Left ventricle myocardium inferior (tissue), 1 donor: ENCODE measurements at regions not wholly inside any gene's neighbourhood (a gene's known extent, or its start where the extent isn't known, plus 50 kb on each side); places are given as distances from the start of the nearest gene placed in this dataset.
A peak's percentile ranks its signal among the peaks of the same experiment; 100 is the strongest.

Experiments used
- DNase-seq: peaks from one replicate; pipeline ENCODE4 v3.0.0-alpha.2; 2020
- H3K27ac ChIP-seq: fragments of 200-600 bp; replicated peaks from 2 replicates; pipeline ENCODE4 v1.8.0; 2021
- H3K27me3 ChIP-seq: fragments of 200-600 bp; 2 replicates; pipeline ENCODE4 v1.8.0; 2021; ENCODE audit warnings: low read depth
- H3K36me3 ChIP-seq: fragments of 200-600 bp; 2 replicates; pipeline ENCODE4 v1.8.0; 2021
- H3K4me1 ChIP-seq: fragments of 200-600 bp; 2 replicates; pipeline ENCODE4 v1.8.0; 2021
- H3K4me3 ChIP-seq: fragments of 200-600 bp; 2 replicates; pipeline ENCODE4 v1.8.0; 2021; ENCODE audit warnings: mild to moderate bottlenecking, moderate library complexity
- H3K9me3 ChIP-seq: fragments of 200-600 bp; replicated peaks from 2 replicates; pipeline ENCODE4 v1.8.0; 2021
- intact Hi-C: fragments of 100-400 bp; cut with micrococcal nuclease; formaldehyde crosslinking; loops from one replicate; pipeline ENCODE4 v1.11.0; 2022
- TF ChIP-seq, protein P1 (sequence below): fragments of 200-600 bp; IDR thresholded peaks from 2 replicates; pipeline ENCODE4 v1.8.0; 2021; ENCODE audit warnings: antibody characterized with exemption, mild to moderate bottlenecking, borderline replicate concordance
- donor health status: DM: no; HTN: yes; CAD: no; lungs with severe emphysema.

DNA sequence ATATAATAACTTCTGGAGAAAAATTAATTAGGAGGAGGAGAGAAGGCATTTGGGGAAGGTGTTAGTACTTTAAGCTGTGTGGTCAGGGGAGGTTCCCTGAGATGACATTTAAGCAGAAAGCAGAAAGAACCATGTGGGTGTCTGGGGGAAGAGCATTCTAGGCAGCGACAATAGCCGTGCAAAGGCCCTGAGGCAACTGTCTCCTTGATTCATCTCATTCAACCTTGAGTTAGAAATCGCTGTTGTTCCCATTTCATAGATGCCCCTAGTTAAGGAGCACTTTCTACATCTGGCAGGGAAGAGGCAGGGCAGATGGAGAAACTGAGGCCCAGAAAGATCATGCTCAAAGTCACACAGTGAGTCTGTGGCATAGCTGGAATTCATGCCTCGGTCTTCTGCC, 108.6 kb upstream of the RUNX3 start:
- intact Hi-C loops, result no loop called here
- H3K4me1 ChIP-seq, result no peaks in the 10 kb centered on the region
- H3K27ac ChIP-seq, result no peak overlapping the region
- no peaks in the 10 kb centered on the region for H3K36me3 ChIP-seq
- peaks cover 62% of the 10 kb centered on the region for H3K27me3 ChIP-seq
- no peak for DNase-seq
- H3K9me3 ChIP-seq, result peaks cover 4% of the 10 kb centered on the region
- TF ChIP-seq, protein P1, sequence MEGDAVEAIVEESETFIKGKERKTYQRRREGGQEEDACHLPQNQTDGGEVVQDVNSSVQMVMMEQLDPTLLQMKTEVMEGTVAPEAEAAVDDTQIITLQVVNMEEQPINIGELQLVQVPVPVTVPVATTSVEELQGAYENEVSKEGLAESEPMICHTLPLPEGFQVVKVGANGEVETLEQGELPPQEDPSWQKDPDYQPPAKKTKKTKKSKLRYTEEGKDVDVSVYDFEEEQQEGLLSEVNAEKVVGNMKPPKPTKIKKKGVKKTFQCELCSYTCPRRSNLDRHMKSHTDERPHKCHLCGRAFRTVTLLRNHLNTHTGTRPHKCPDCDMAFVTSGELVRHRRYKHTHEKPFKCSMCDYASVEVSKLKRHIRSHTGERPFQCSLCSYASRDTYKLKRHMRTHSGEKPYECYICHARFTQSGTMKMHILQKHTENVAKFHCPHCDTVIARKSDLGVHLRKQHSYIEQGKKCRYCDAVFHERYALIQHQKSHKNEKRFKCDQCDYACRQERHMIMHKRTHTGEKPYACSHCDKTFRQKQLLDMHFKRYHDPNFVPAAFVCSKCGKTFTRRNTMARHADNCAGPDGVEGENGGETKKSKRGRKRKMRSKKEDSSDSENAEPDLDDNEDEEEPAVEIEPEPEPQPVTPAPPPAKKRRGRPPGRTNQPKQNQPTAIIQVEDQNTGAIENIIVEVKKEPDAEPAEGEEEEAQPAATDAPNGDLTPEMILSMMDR, result no peak
- H3K4me3 ChIP-seq, result no peak overlapping the region

DNA sequence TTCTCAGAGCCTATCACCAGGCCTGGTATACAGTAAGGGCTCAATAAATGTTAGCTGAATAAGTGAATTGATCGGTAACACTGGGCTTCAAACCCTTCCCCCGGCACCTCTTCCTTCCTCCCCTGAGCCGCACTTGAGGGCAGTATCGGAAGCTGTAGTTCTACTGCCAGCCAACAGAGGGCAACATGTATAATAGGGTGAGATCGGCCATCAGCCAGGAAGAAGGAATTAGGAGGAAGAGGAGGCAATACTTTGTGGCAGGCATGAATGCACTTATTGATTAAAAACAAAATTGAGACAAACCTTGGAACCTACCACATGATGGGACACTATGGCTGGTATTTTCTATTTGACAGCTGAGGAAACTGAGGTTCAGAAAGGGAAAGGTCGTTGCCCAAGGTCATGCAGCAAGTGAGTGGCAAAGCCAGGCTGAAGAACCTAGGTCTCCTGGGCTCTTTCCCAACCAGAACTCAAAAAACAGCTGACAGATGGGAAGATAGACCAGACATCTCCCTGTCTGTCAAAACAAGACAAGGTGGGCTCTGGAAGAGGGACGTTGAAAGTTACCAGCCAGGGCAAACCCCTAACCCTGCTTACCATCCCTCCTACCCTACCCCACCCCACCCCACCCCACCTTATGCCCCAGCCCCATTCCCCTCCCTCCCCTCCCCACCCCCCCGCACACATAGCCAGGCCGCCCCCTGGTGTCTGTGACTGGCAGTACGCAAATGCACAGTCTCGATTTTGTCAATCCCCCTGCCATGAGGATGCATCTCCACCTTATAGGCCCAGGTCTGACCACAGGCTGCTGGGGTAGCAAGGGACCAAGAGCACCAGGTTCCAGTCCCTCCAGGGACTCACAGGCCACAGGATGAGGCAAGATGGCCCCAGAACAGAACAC, 107.3 kb upstream of the RUNX3 start:
- H3K27me3 ChIP-seq, result peaks cover 53% of the 10 kb centered on the region
- H3K4me3 ChIP-seq, result no peak overlapping the region
- no peaks in the 10 kb centered on the region for H3K9me3 ChIP-seq
- TF ChIP-seq, protein P1, result peak; percentile 48
- intact Hi-C loops, result no loop called here
- DNase-seq, result no peak
- H3K4me1 ChIP-seq, result no peaks in the 10 kb centered on the region
- no peak overlapping the region for H3K27ac ChIP-seq
- no peaks in the 10 kb centered on the region for H3K36me3 ChIP-seq

DNA sequence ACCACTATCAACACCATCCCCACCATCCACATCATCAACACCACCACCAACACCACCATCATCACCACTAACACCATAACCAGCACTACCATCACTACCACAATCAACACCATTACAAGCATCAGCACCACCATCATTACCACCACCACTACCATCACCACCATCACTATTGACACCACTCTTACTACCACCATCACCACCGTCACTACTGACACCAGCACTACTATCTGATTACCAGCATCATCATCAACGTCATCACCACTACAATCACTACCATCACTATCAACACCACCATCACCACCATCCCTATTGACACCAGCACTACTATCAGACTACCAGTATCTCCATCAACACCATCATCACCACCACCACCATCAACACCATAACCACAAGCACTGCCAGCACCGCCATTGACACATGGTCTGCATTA, 106.1 kb upstream of the RUNX3 start:
- no peak for DNase-seq
- TF ChIP-seq, protein P1, result no peak
- Histone ChIP-seq H3K9me3 (no peaks in the 10 kb centered on the region), H3K27me3 (peaks cover 41% of the 10 kb centered on the region), H3K4me3 (no peak overlapping the region), H3K27ac (no peak overlapping the region), H3K4me1 (no peaks in the 10 kb centered on the region), H3K36me3 (no peaks in the 10 kb centered on the region)
- intact Hi-C loops, result no loop called here

DNA sequence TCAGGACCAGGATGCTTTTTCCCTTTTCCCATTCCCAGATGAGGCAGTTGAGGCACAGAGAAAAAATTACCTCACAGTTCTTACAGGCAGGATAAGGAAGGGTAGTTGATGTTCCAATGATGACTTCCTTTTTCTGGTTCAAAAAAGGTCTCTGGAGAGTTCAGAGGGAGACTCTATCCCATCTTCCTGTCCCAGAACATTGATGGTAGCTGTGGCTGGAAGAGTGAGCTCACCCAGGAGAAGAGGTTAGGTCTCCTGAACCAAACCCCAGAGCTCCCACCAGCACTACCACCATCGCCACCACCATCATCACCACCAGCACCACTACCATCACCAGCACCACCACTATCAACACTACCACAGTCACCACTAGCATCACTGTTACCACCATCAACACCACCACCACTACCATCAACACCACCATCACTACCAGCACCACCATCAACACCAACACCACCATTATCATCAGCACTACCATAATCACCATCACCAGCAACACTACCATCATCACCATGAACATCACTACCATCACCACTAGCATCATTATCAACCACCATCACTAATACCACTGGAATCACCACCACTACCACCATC, 105.5 kb upstream of the RUNX3 start:
- Histone ChIP-seq H3K27ac (no peak overlapping the region), H3K4me1 (no peaks in the 10 kb centered on the region), H3K4me3 (no peak overlapping the region), H3K36me3 (no peaks in the 10 kb centered on the region), H3K27me3 (peaks cover 35% of the 10 kb centered on the region), H3K9me3 (no peaks in the 10 kb centered on the region)
- TF ChIP-seq, protein P1, result no peak
- DNase-seq, result no peak
- intact Hi-C loops, result no loop called here

DNA sequence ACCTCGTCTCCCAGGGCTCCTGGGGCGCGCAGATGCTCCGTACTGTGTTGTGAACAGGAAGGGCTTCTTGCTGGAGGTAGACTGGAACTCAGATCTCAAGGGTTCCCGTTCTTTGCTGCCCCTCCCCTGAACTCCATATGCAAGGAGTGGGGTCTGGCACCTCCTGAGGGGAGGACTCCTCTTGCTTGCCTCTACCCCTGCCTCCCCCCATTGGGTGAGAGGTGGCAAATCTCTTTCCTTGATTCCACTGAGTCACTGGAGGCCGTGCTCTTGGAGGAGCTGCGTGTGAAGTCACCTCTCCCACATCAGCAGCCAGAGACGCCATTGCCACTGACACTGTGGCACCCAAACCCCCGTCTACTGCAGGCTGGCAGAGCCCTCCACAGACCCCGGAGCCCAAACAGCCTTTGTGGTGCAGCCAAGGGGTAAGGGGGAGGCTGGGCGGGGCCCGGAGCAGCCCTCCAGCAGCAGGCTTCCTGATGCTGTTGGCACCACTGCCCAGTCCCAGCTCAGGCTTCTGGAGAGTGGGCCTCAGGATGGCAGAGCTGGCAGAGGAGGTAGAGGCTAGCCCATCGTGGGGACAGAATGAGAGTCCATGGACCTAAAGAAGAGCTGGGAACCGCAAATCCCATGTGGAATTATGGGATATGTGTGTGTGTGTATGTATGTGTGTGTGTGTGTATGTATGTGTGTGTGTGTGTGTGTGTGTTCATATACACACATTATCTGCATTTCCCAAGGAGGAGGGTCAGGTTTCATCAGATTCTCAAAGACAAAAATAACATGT, 104.9 kb upstream of the RUNX3 start:
- no peak for DNase-seq
- Histone ChIP-seq H3K27me3 (peaks cover 30% of the 10 kb centered on the region), H3K9me3 (no peaks in the 10 kb centered on the region), H3K36me3 (no peaks in the 10 kb centered on the region), H3K27ac (no peak overlapping the region), H3K4me3 (no peak overlapping the region), H3K4me1 (no peaks in the 10 kb centered on the region)
- TF ChIP-seq, protein P1, result no peak
- intact Hi-C loops, result no loop called here
